ENCODE measurements at regions not wholly inside any gene's neighbourhood (a gene's known extent, or its start where the extent isn't known, plus 50 kb on each side); places are given as distances from the start of the nearest gene placed in this dataset.
A peak's percentile ranks its signal among the peaks of the same experiment; 100 is the strongest.

GRCh38 chr6:85355816-85356215 lies 94.1 kb upstream of the NT5E start:
- H3K27ac ChIP-seq (ENCODE audit: low read depth, low read length, poor library complexity, severe bottlenecking) = no peak overlapping the region
- H3K27me3 ChIP-seq (ENCODE audit: insufficient read depth, low read length) = no peaks in the 10 kb centered on the region
- H3K36me3 ChIP-seq (ENCODE audit: insufficient read depth, low read length) = no peaks in the 10 kb centered on the region
- no peaks in the 10 kb centered on the region for H3K9me2 ChIP-seq (ENCODE audit: low read depth, low read length)
- TF ChIP-seq, protein P1, sequence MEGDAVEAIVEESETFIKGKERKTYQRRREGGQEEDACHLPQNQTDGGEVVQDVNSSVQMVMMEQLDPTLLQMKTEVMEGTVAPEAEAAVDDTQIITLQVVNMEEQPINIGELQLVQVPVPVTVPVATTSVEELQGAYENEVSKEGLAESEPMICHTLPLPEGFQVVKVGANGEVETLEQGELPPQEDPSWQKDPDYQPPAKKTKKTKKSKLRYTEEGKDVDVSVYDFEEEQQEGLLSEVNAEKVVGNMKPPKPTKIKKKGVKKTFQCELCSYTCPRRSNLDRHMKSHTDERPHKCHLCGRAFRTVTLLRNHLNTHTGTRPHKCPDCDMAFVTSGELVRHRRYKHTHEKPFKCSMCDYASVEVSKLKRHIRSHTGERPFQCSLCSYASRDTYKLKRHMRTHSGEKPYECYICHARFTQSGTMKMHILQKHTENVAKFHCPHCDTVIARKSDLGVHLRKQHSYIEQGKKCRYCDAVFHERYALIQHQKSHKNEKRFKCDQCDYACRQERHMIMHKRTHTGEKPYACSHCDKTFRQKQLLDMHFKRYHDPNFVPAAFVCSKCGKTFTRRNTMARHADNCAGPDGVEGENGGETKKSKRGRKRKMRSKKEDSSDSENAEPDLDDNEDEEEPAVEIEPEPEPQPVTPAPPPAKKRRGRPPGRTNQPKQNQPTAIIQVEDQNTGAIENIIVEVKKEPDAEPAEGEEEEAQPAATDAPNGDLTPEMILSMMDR (IDR thresholded peaks at IDR 0.05; ENCODE audit: low read length) = no peak
- no peak for TF ChIP-seq EZH2 (IDR thresholded peaks at IDR 0.05; ENCODE audit: borderline replicate concordance, low read length)
- H3K79me2 ChIP-seq (ENCODE audit: insufficient read depth, low read length) = no peaks in the 10 kb centered on the region
- no peaks in the 10 kb centered on the region for H3K4me1 ChIP-seq (ENCODE audit: insufficient read depth, low read length, severe bottlenecking)
- no peaks in the 10 kb centered on the region for H4K20me1 ChIP-seq (ENCODE audit: insufficient read depth, low read length)
- no peak overlapping the region for H2AFZ ChIP-seq (ENCODE audit: low read length)
- H3K9me3 ChIP-seq (ENCODE audit: low read length) = no peaks in the 10 kb centered on the region
- H3F3A ChIP-seq (ENCODE audit: insufficient read depth, low read length) = no peaks in the 10 kb centered on the region
- no peak overlapping the region for H3K4me3 ChIP-seq (ENCODE audit: low read depth, low read length, poor library complexity, severe bottlenecking)
- no peak overlapping the region for H3K4me2 ChIP-seq (ENCODE audit: low read length)
- no peak overlapping the region for H3K9ac ChIP-seq (ENCODE audit: low read length)

DNA sequence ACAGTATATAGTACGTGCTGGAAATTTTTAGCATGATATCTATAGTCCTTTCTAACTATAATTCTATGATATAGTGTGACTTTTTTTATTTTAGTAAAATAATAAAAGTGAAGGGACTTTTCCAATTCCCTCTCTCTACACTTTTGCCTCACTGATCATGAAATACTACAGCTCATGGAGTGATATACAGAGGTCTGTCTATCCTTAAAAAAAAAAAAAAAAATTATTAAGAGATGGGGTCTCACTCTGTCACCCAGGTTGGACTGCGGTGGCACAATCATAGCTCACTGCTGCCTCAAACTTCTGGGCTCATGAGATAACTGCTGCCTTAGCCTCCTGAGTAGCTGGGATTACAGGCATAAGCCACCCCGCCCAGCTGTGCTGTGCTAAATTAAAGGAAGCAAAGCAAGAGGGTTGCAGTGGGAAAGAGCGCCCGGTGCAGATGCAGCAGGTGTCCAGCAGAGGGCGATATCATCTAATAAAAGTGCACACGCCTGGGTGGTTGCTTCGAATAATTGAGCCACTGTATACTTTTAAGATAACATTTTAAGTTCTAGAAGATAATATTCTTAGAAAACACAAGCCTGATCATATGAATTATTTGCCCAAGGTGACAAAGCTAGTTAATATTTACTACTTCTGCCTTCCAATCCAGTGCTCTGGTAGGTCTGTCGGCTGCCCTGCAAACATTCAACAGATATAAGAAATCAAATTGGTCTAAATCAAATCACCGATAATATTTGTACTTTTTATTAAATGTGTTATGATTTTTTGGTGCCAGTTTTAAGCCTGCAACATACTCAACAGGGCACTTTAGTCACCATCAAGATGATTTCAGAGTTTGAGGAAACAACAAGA lies 94.9 kb upstream of the NT5E start:
- Histone ChIP-seq H3K9me3 (ENCODE audit: low read length) (no peaks in the 10 kb centered on the region), H3K36me3 (ENCODE audit: insufficient read depth, low read length) (no peaks in the 10 kb centered on the region), H3K4me2 (ENCODE audit: low read length) (no peak overlapping the region), H3K79me2 (ENCODE audit: insufficient read depth, low read length) (no peaks in the 10 kb centered on the region), H3K4me1 (ENCODE audit: insufficient read depth, low read length, severe bottlenecking) (no peaks in the 10 kb centered on the region), H3K27me3 (ENCODE audit: insufficient read depth, low read length) (no peaks in the 10 kb centered on the region), H3K27ac (ENCODE audit: low read depth, low read length, poor library complexity, severe bottlenecking) (no peak overlapping the region), H2AFZ (ENCODE audit: low read length) (no peak overlapping the region), H3K9ac (ENCODE audit: low read length) (no peak overlapping the region), H4K20me1 (ENCODE audit: insufficient read depth, low read length) (no peaks in the 10 kb centered on the region), H3K9me2 (ENCODE audit: low read depth, low read length) (no peaks in the 10 kb centered on the region), H3K4me3 (ENCODE audit: low read depth, low read length, poor library complexity, severe bottlenecking) (no peak overlapping the region), H3F3A (ENCODE audit: insufficient read depth, low read length) (no peaks in the 10 kb centered on the region)
- TF ChIP-seq, protein P1 (IDR thresholded peaks at IDR 0.05; ENCODE audit: low read length) = peak; percentile 87
- no peak for TF ChIP-seq EZH2 (IDR thresholded peaks at IDR 0.05; ENCODE audit: borderline replicate concordance, low read length)

DNA sequence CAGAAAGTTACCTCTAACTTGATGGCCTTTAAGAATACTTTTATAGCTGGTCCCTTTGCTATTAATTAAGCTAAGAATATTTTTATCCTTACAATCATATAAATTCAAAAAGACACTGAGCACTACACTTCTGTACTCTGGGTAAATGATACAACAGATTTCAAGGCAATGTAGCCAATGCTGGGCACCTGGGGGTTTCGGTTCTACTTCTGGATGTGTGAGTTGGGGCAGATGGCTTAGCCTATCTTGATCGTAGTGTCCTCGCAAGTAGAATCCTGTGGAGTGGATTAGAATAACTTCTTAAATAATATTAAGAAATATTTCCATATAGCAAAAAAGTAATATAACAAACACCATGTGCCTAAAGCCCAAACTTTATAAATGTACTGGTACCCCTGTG lies 96.9 kb upstream of the NT5E start:
- H3K36me3 ChIP-seq (ENCODE audit: insufficient read depth, low read length) = no peaks in the 10 kb centered on the region
- no peak overlapping the region for H3K4me3 ChIP-seq (ENCODE audit: low read depth, low read length, poor library complexity, severe bottlenecking)
- H4K20me1 ChIP-seq (ENCODE audit: insufficient read depth, low read length) = no peaks in the 10 kb centered on the region
- no peaks in the 10 kb centered on the region for H3K9me3 ChIP-seq (ENCODE audit: low read length)
- H3K9me2 ChIP-seq (ENCODE audit: low read depth, low read length) = no peaks in the 10 kb centered on the region
- no peaks in the 10 kb centered on the region for H3K27me3 ChIP-seq (ENCODE audit: insufficient read depth, low read length)
- H3K79me2 ChIP-seq (ENCODE audit: insufficient read depth, low read length) = no peaks in the 10 kb centered on the region
- H3K27ac ChIP-seq (ENCODE audit: low read depth, low read length, poor library complexity, severe bottlenecking) = no peak overlapping the region
- no peaks in the 10 kb centered on the region for H3K4me1 ChIP-seq (ENCODE audit: insufficient read depth, low read length, severe bottlenecking)
- no peak overlapping the region for H3K9ac ChIP-seq (ENCODE audit: low read length)
- H3K4me2 ChIP-seq (ENCODE audit: low read length) = no peak overlapping the region
- no peak overlapping the region for H2AFZ ChIP-seq (ENCODE audit: low read length)
- H3F3A ChIP-seq (ENCODE audit: insufficient read depth, low read length) = no peaks in the 10 kb centered on the region
- TF ChIP-seq EZH2 (IDR thresholded peaks at IDR 0.05; ENCODE audit: borderline replicate concordance, low read length) = no peak
- TF ChIP-seq, protein P1 (IDR thresholded peaks at IDR 0.05; ENCODE audit: low read length) = no peak
